DND-41 (cell line): ENCODE measurements at regions not wholly inside any gene's neighbourhood (a gene's known extent, or its start where the extent isn't known, plus 50 kb on each side); places are given as distances from the start of the nearest gene placed in this dataset.

ENCODE experiments used
- ATAC-seq: fragments of 200-7000 bp; cut with Tn5 transposase; 3 replicates; pipeline ENCODE4 v1.9.1; 2021; ENCODE audit warnings: low read depth; ENCODE audit not compliant: insufficient read depth
- DNase-seq: peaks from one replicate; pipeline ENCODE4 v3.0.0-alpha.2; 2020
- H2AFZ ChIP-seq: 2 replicates; pipeline ENCODE4 v1.6.0; 2012; ENCODE audit warnings: low read depth, low read length
- H3K27ac ChIP-seq: 2 replicates; pipeline ENCODE4 v1.5.1; 2012; ENCODE audit warnings: low read length, inconsistent platforms
- H3K27me3 ChIP-seq: fragments of 200-600 bp; sonication (generic); 2 replicates; pipeline ENCODE4 v1.6.0; 2012; ENCODE audit warnings: low read length, mild to moderate bottlenecking, inconsistent platforms; ENCODE audit not compliant: insufficient read depth, poor library complexity
- H3K36me3 ChIP-seq: 2 replicates; pipeline ENCODE4 v1.5.1; 2012; ENCODE audit warnings: low read length, inconsistent platforms; ENCODE audit not compliant: insufficient read depth
- H3K4me1 ChIP-seq: 2 replicates; pipeline ENCODE4 v1.5.1; 2012; ENCODE audit warnings: mild to moderate bottlenecking, low read length; ENCODE audit not compliant: insufficient read depth
- H3K4me2 ChIP-seq: 2 replicates; pipeline ENCODE4 v1.6.0; 2012; ENCODE audit warnings: mild to moderate bottlenecking, moderate library complexity, low read length, inconsistent platforms; ENCODE audit not compliant: insufficient read depth
- H3K4me3 ChIP-seq, 2 experiments: fragments of 200-600 bp in 1 of 2; shearing (Covaris generic) in 1 of 2; 2 replicates each; pipeline ENCODE4 v1.5.1; 2012 to 2016; ENCODE audit warnings: inconsistent platforms in 2 of 2, low read length in 2 of 2, mild to moderate bottlenecking in 2 of 2, low read depth in 1 of 2, moderate library complexity in 1 of 2
- H3K79me2 ChIP-seq: 2 replicates; pipeline ENCODE4 v1.6.0; 2012; ENCODE audit warnings: low read length, inconsistent platforms; ENCODE audit not compliant: insufficient read depth
- H3K9ac ChIP-seq: 2 replicates; pipeline ENCODE4 v1.6.0; 2012; ENCODE audit warnings: low read depth, mild to moderate bottlenecking, inconsistent platforms, low read length, moderate library complexity
- H3K9me3 ChIP-seq: 2 replicates; pipeline ENCODE4 v1.5.1; 2012; ENCODE audit warnings: low read length, moderate library complexity, mild to moderate bottlenecking, inconsistent platforms; ENCODE audit not compliant: insufficient read depth, severe bottlenecking
- H4K20me1 ChIP-seq: 2 replicates; pipeline ENCODE4 v1.6.0; 2012; ENCODE audit warnings: low read length; ENCODE audit not compliant: insufficient read depth
- CTCF ChIP-seq: IDR thresholded peaks from 2 replicates; pipeline ENCODE4 v1.5.1; 2012; ENCODE audit warnings: borderline replicate concordance, low read length, moderate library complexity, mild to moderate bottlenecking; ENCODE audit not compliant: poor library complexity, severe bottlenecking; ENCODE audit errors: extremely low read depth
- EZH2 ChIP-seq: IDR thresholded peaks from 3 replicates; pipeline ENCODE4 v1.6.1; 2012; ENCODE audit warnings: borderline replicate concordance, low read depth, mild to moderate bottlenecking, moderate library complexity, low read length, inconsistent platforms; ENCODE audit not compliant: severe bottlenecking

- no peaks in the 10 kb centered on the region for H3K79me2 ChIP-seq
- no peak overlapping the region for H3K9ac ChIP-seq
- no peak for DNase-seq
- H3K27me3 ChIP-seq: no peaks in the 10 kb centered on the region
- no peak overlapping the region for H3K27ac ChIP-seq
- no peak overlapping the region for H2AFZ ChIP-seq
- ATAC-seq: no peak
- no peaks in the 10 kb centered on the region for H3K36me3 ChIP-seq
- no peaks in the 10 kb centered on the region for H3K4me1 ChIP-seq
- H3K4me3 ChIP-seq: no peak overlapping the region
- H4K20me1 ChIP-seq: no peaks in the 10 kb centered on the region
- no peak overlapping the region for H3K4me2 ChIP-seq
- no peak for TF ChIP-seq EZH2
- TF ChIP-seq CTCF: no peak
- no peaks in the 10 kb centered on the region for H3K9me3 ChIP-seq
These were observed 389.3 kb downstream of the LMO7 start for GRCh38 chr13:76025392-76025791.

DNA sequence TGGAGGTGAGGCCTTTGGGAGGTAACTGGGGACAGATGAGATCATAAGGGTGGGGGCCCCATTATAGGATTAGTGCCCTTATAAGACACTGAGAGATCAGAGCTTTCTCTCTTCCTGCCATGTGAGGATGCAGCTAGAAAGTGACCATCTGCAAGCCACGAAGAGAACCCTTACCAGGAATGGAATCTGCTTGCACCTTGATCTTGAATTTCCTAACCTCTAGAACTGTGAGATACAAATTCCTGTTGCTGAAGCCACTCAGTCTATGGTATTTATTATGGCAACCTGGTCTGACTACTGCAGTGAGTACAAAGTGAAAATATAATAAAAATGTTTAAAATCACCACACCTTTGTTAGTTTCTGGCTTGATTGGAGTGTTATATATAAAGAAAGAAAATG is 388.0 kb downstream of the LMO7 start:
- Histone ChIP-seq H3K79me2 (no peaks in the 10 kb centered on the region), H2AFZ (no peak overlapping the region)

DNA sequence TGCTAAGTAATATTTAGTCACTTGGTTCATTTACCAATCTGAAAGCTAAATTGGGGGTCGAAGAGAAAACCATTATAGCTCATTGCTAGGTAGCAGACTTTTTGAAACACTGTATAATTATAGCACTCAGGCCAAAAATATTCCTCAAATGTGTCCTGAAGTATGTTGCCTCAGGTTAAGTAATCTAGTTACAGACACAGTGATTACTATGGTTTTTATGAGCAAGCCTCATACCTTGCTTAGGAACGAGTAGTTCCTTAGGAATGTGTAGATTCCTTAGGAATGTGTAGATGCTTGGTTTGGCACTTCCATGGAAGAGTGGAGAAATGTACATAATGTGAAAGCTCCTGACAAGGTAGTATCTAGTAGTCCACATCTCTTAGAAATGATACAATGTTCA is 387.5 kb downstream of the LMO7 start:
- DNase-seq (no peak), ATAC-seq (no peak)
- H3K4me3 ChIP-seq: no peak overlapping the region
- H3K9ac ChIP-seq: no peak overlapping the region
- no peaks in the 10 kb centered on the region for H4K20me1 ChIP-seq
- no peak overlapping the region for H2AFZ ChIP-seq
- no peaks in the 10 kb centered on the region for H3K4me1 ChIP-seq
- H3K79me2 ChIP-seq: no peaks in the 10 kb centered on the region
- TF ChIP-seq EZH2 (no peak), CTCF (no peak)
- H3K36me3 ChIP-seq: no peaks in the 10 kb centered on the region
- no peaks in the 10 kb centered on the region for H3K9me3 ChIP-seq
- no peaks in the 10 kb centered on the region for H3K27me3 ChIP-seq
- no peak overlapping the region for H3K4me2 ChIP-seq
- no peak overlapping the region for H3K27ac ChIP-seq

More for the DNA sequence above, 388.0 kb downstream of the LMO7 start:
- no peaks in the 10 kb centered on the region for H3K4me1 ChIP-seq
- TF ChIP-seq CTCF: no peak
- TF ChIP-seq EZH2: no peak
- H4K20me1 ChIP-seq: no peaks in the 10 kb centered on the region
- no peak overlapping the region for H3K4me2 ChIP-seq
- no peak overlapping the region for H3K9ac ChIP-seq
- H3K9me3 ChIP-seq: no peaks in the 10 kb centered on the region
- no peaks in the 10 kb centered on the region for H3K36me3 ChIP-seq
- no peak for ATAC-seq
- no peak overlapping the region for H3K4me3 ChIP-seq
- H3K27ac ChIP-seq: no peak overlapping the region
- no peaks in the 10 kb centered on the region for H3K27me3 ChIP-seq
- no peak for DNase-seq

GRCh38 chr13:76020421-76020955 is 384.4 kb downstream of the LMO7 start:
- Histone ChIP-seq H3K79me2 (no peaks in the 10 kb centered on the region), H3K4me2 (no peak overlapping the region), H3K9me3 (no peaks in the 10 kb centered on the region), H4K20me1 (no peaks in the 10 kb centered on the region), H3K4me1 (no peaks in the 10 kb centered on the region), H3K4me3 (no peak overlapping the region), H3K27me3 (no peaks in the 10 kb centered on the region), H3K9ac (no peak overlapping the region), H2AFZ (no peak overlapping the region), H3K27ac (no peak overlapping the region), H3K36me3 (no peaks in the 10 kb centered on the region)
- TF ChIP-seq EZH2 (no peak), CTCF (no peak)
- no peak for DNase-seq
- no peak for ATAC-seq
